ENCODE measurements at regions not wholly inside any gene's neighbourhood (a gene's known extent, or its start where the extent isn't known, plus 50 kb on each side); places are given as distances from the start of the nearest gene placed in this dataset.

- DNase-seq (ENCODE audit: low read depth, low spot score) = no peak
Measured at GRCh38 chr1:208298593-208299269, 54.5 kb upstream of the PLXNA2 start.

GRCh38 chr1:208300084-208300770 lies 56.0 kb upstream of the PLXNA2 start:
- no peak for DNase-seq (ENCODE audit: low read depth, low spot score)

- DNase-seq (ENCODE audit: low read depth, low spot score) = no peak
Measured at GRCh38 chr1:208302699-208303238, 58.6 kb upstream of the PLXNA2 start.

- no peak for DNase-seq (ENCODE audit: low read depth, low spot score)
Measured at GRCh38 chr1:208303743-208304712, 59.8 kb upstream of the PLXNA2 start.

- DNase-seq (ENCODE audit: low read depth, low spot score) = no peak
Measured at GRCh38 chr1:208308221-208308620, 64.0 kb upstream of the PLXNA2 start.

GRCh38 chr1:208309771-208310170 lies 65.6 kb upstream of the PLXNA2 start:
- no peak for DNase-seq (ENCODE audit: low read depth, low spot score)

GRCh38 chr1:208312706-208313105 lies 68.5 kb upstream of the PLXNA2 start:
- no peak for DNase-seq (ENCODE audit: low read depth, low spot score)

- no peak for DNase-seq (ENCODE audit: low read depth, low spot score)
Measured at GRCh38 chr1:208314431-208314830, 70.2 kb upstream of the PLXNA2 start.

GRCh38 chr1:208318150-208318734 lies 74.1 kb upstream of the PLXNA2 start:
- no peak for DNase-seq (ENCODE audit: low read depth, low spot score)

- no peak for DNase-seq (ENCODE audit: low read depth, low spot score)
Measured at GRCh38 chr1:208324005-208324404, 79.8 kb upstream of the PLXNA2 start.

GRCh38 chr1:208326033-208326432 lies 81.8 kb upstream of the PLXNA2 start:
- no peak for DNase-seq (ENCODE audit: low read depth, low spot score)

GRCh38 chr1:208329300-208329699 lies 85.1 kb upstream of the PLXNA2 start:
- no peak for DNase-seq (ENCODE audit: low read depth, low spot score)

GRCh38 chr1:208332036-208332773 lies 88.0 kb upstream of the PLXNA2 start:
- no peak for DNase-seq (ENCODE audit: low read depth, low spot score)

- DNase-seq (ENCODE audit: low read depth, low spot score) = no peak
Measured at GRCh38 chr1:208332774-208333126, 88.6 kb upstream of the PLXNA2 start.

- DNase-seq (ENCODE audit: low read depth, low spot score) = no peak
Measured at GRCh38 chr1:208333676-208334075, 89.5 kb upstream of the PLXNA2 start.

GRCh38 chr1:208335371-208336136 lies 91.4 kb upstream of the PLXNA2 start:
- DNase-seq (ENCODE audit: low read depth, low spot score) = no peak

- no peak for DNase-seq (ENCODE audit: low read depth, low spot score)
Measured at GRCh38 chr1:208336137-208336518, 91.9 kb upstream of the PLXNA2 start.

- DNase-seq (ENCODE audit: low read depth, low spot score) = no peak
Measured at GRCh38 chr1:208339911-208340310, 95.7 kb upstream of the PLXNA2 start.

- no peak for DNase-seq (ENCODE audit: low read depth, low spot score)
Measured at GRCh38 chr1:208343226-208343625, 99.0 kb upstream of the PLXNA2 start.

- DNase-seq (ENCODE audit: low read depth, low spot score) = no peak
Measured at GRCh38 chr1:208344202-208344857, 100.1 kb upstream of the PLXNA2 start.

Measured in activated naive CD8-positive, alpha-beta T cell treated with anti-CD3 and anti-CD28 coated beads, Interleukin-2, amount 50 U/mL, for 16 hours (primary cell).